B cell (primary cell): ENCODE measurements at regions not wholly inside any gene's neighbourhood (a gene's known extent, or its start where the extent isn't known, plus 50 kb on each side); places are given as distances from the start of the nearest gene placed in this dataset.

ENCODE experiments used
- ATAC-seq: fragments of 200-7000 bp; cut with Tn5 transposase; one replicate; pipeline ENCODE4 v1.10.0; 2021; ENCODE audit warnings: low read depth, mild to moderate bottlenecking, moderate number of reproducible peaks, moderate library complexity
- CTCF ChIA-PET: fragments of 350-600 bp; sonication (Branson Sonifier 250); formaldehyde crosslinking; loops from one replicate; lab custom pipeline; 2021; ENCODE audit warnings: antibody characterized with exemption, inconsistent platforms; lab: Charles Lee
- POLR2A ChIA-PET: fragments of 350-600 bp; sonication (Branson Sonifier 250); formaldehyde crosslinking; loops from one replicate; lab custom pipeline; 2021; ENCODE audit warnings: antibody characterized with exemption; lab: Charles Lee
- DNase-seq: peaks from one replicate; pipeline ENCODE4 v3.0.0; 2013
- H2AFZ ChIP-seq: 2 replicates; pipeline ENCODE4 v1.6.1; 2012; ENCODE audit warnings: mild to moderate bottlenecking, low read depth, low read length; ENCODE audit not compliant: insufficient read depth, poor library complexity, severe bottlenecking
- H3K27ac ChIP-seq, 2 donors: 1 replicate in 1 of 2; 2 replicates in 1 of 2; pipeline ENCODE4 v1.5.1; 2012 to 2013; ENCODE audit warnings: low read length in 2 of 2, mild to moderate bottlenecking in 2 of 2, moderate library complexity in 1 of 2
- H3K27me3 ChIP-seq, 4 experiments: fragments of 200-600 bp in 1 of 4; sonication (generic) in 1 of 4; replicated peaks in 1 of 4; 1 replicate in 2 of 4; 2 replicates in 2 of 4; pipeline versions ENCODE4 v1.6.1 to v1.7.0; 2013 to 2016; ENCODE audit warnings: low read length in 3 of 4, mild to moderate bottlenecking in 2 of 4, mixed read lengths in 1 of 4, moderate library complexity in 1 of 4; ENCODE audit not compliant: insufficient read depth in 4 of 4, control insufficient read depth in 3 of 4; ENCODE audit errors: control extremely low read depth in 1 of 4
- H3K36me3 ChIP-seq, 2 experiments: replicated peaks in 1 of 2; 1 replicate in 1 of 2; 2 replicates in 1 of 2; pipeline versions ENCODE4 v1.6.1 to v1.7.1; 2013; ENCODE audit warnings: low read length in 1 of 2; ENCODE audit not compliant: insufficient read depth in 2 of 2, control insufficient read depth in 1 of 2; ENCODE audit errors: control extremely low read depth in 1 of 2, extremely low read depth in 1 of 2
- H3K4me1 ChIP-seq, 2 donors: fragments of 200-600 bp in 1 of 2; sonication (generic) in 1 of 2; 1 replicate in 1 of 2; 2 replicates in 1 of 2; pipeline versions ENCODE4 v1.5.1 to v1.6.1; 2013 to 2017; ENCODE audit warnings: low read length in 2 of 2; ENCODE audit not compliant: control insufficient read depth in 2 of 2, insufficient read depth in 2 of 2
- H3K4me2 ChIP-seq: replicated peaks from 2 replicates; pipeline ENCODE3; 2012; ENCODE audit warnings: mild to moderate bottlenecking, low read depth, low read length; ENCODE audit not compliant: poor library complexity, severe bottlenecking
- H3K4me3 ChIP-seq, 5 experiments: fragments of 200-600 bp in 1 of 5; sonication (generic) in 1 of 5; 1 replicate in 3 of 5; 2 replicates in 2 of 5; pipeline versions ENCODE4 v1.5.1 to v1.7.0; 2011 to 2016; ENCODE audit warnings: low read length in 4 of 5, mild to moderate bottlenecking in 4 of 5, low read depth in 2 of 5, control low read depth in 1 of 5, moderate library complexity in 1 of 5; ENCODE audit not compliant: insufficient read depth in 1 of 5; ENCODE audit errors: control extremely low read depth in 1 of 5, extremely low read depth in 1 of 5
- H3K79me2 ChIP-seq: fragments of 200-600 bp; sonication (generic); one replicate; pipeline ENCODE4 v1.6.0; 2016; ENCODE audit warnings: low read length; ENCODE audit not compliant: control insufficient read depth, insufficient read depth
- H3K9ac ChIP-seq: fragments of 200-600 bp; sonication (generic); 2 replicates; pipeline ENCODE4 v1.6.1; 2017; ENCODE audit warnings: mild to moderate bottlenecking, low read length, moderate library complexity
- H3K9me3 ChIP-seq, 3 donors: one replicate each; pipeline versions ENCODE4 v1.6.1 to v1.7.1; 2013; ENCODE audit warnings: low read length in 2 of 3; ENCODE audit not compliant: control insufficient read depth in 2 of 3, insufficient read depth in 1 of 3; ENCODE audit errors: control extremely low read depth in 1 of 3
- H4K20me1 ChIP-seq: 2 replicates; pipeline ENCODE4 v1.6.0; 2012; ENCODE audit warnings: mild to moderate bottlenecking, low read length; ENCODE audit not compliant: insufficient read depth, control insufficient read depth, poor library complexity, severe bottlenecking
- H3K27ac Mint-ChIP-seq: one replicate; pipeline ENCODE4 v1.8.0; 2021; ENCODE audit warnings: mixed read lengths
- H3K27me3 Mint-ChIP-seq: one replicate; pipeline ENCODE4 v1.8.0; 2021; ENCODE audit warnings: mixed read lengths
- H3K4me1 Mint-ChIP-seq: one replicate; pipeline ENCODE4 v1.8.0; 2021; ENCODE audit warnings: mixed read lengths
- H3K4me3 Mint-ChIP-seq: one replicate; pipeline ENCODE4 v1.8.0; 2021; ENCODE audit warnings: mixed read lengths
- H3K9me3 Mint-ChIP-seq: one replicate; pipeline ENCODE4 v1.8.0; 2022; ENCODE audit warnings: mixed read lengths; ENCODE audit not compliant: insufficient read depth
- CTCF ChIP-seq: fragments of 200-600 bp; IDR thresholded peaks from one replicate; pipeline ENCODE4 v1.8.0; 2022; ENCODE audit warnings: antibody characterized with exemption, mild to moderate bottlenecking
- EZH2 ChIP-seq: IDR thresholded peaks from 2 replicates; pipeline ENCODE4 v1.6.1; 2012; ENCODE audit warnings: borderline replicate concordance, low read depth, mild to moderate bottlenecking, moderate library complexity, low read length; ENCODE audit not compliant: insufficient read depth, poor library complexity, severe bottlenecking
- WGBS: methylation state at CpG from one replicate; pipeline ENCODE4 v1.1.5; 2013; ENCODE audit warnings: missing lambda C conversion rate; ENCODE audit not compliant: insufficient coverage; 5-methylcytosine and 5-hydroxymethylcytosine counted together
- intact Hi-C: fragments of 100-400 bp; cut with micrococcal nuclease; formaldehyde crosslinking; loops from one replicate; pipeline ENCODE4 v1.10.0; 2022

GRCh38 chr5:28558196-28558595 lies 1519.8 kb upstream of the CDH9 start:
- Mint-ChIP-seq H3K27me3 (no peaks in the 10 kb centered on the region), H3K9me3 (peaks cover 4% of the 10 kb centered on the region), H3K4me3 (no peak overlapping the region), H3K27ac (no peak overlapping the region), H3K4me1 (no peaks in the 10 kb centered on the region)
- H3K9me3 ChIP-seq: peaks cover 0 to 17% (median 0%) of the 10 kb centered on the region in 3 donors
- ATAC-seq (no peak), DNase-seq (no peak)
- no peak for TF ChIP-seq EZH2
- no peak for TF ChIP-seq CTCF
- H3K27me3 ChIP-seq: no peaks in the 10 kb centered on the region
- no peak overlapping the region for H3K27ac ChIP-seq
- no peak overlapping the region for H3K4me3 ChIP-seq
- CTCF ChIA-PET: no interaction called here
- no peaks in the 10 kb centered on the region for H3K36me3 ChIP-seq
- no peak overlapping the region for H2AFZ ChIP-seq
- H3K4me1 ChIP-seq: no peaks in the 10 kb centered on the region
- WGBS: no CpG with 5 or more reads among the region's 1 CpG
- H3K79me2 ChIP-seq: no peaks in the 10 kb centered on the region
- intact Hi-C loops: no loop called here
- no peak overlapping the region for H3K4me2 ChIP-seq
- H3K9ac ChIP-seq: no peak overlapping the region
- POLR2A ChIA-PET: no interaction called here
- no peaks in the 10 kb centered on the region for H4K20me1 ChIP-seq

GRCh38 chr5:28557114-28557513 lies 1518.7 kb upstream of the CDH9 start:
- H3K4me3 ChIP-seq: no peak overlapping the region
- H3K27me3 ChIP-seq: no peaks in the 10 kb centered on the region
- no peak for ATAC-seq
- H4K20me1 ChIP-seq: no peaks in the 10 kb centered on the region
- H3K4me3 Mint-ChIP-seq: no peak overlapping the region
- no peaks in the 10 kb centered on the region for H3K79me2 ChIP-seq
- ChIA-PET CTCF (no interaction called here), POLR2A (no interaction called here)
- no peak overlapping the region for H3K27ac Mint-ChIP-seq
- H3K9me3 Mint-ChIP-seq: peaks cover 6% of the 10 kb centered on the region
- no peak overlapping the region for H3K4me2 ChIP-seq
- no peaks in the 10 kb centered on the region for H3K27me3 Mint-ChIP-seq
- H3K4me1 Mint-ChIP-seq: no peaks in the 10 kb centered on the region
- DNase-seq: no peak
- no peaks in the 10 kb centered on the region for H3K4me1 ChIP-seq
- H2AFZ ChIP-seq: no peak overlapping the region
- no peak for TF ChIP-seq CTCF
- no peak for TF ChIP-seq EZH2
- no peaks in the 10 kb centered on the region for H3K36me3 ChIP-seq
- no peak overlapping the region for H3K9ac ChIP-seq
- intact Hi-C loops: no loop called here
- no peak overlapping the region for H3K27ac ChIP-seq
- peaks cover 0 to 17% (median 0%) of the 10 kb centered on the region in 3 donors for H3K9me3 ChIP-seq
